HepG2 (cell line): ENCODE measurements at regions not wholly inside any gene's neighbourhood (a gene's known extent, or its start where the extent isn't known, plus 50 kb on each side); places are given as distances from the start of the nearest gene placed in this dataset.

Experiments used
- AGO1 ChIP-seq: fragments of 200-400 bp; formaldehyde crosslinking; IDR thresholded peaks from 2 replicates; pipeline ENCODE4 v1.6.1; 2017; ENCODE audit warnings: mild to moderate bottlenecking, low read depth, low read length, moderate library complexity; ENCODE audit not compliant: poor library complexity, severe bottlenecking
- ARID5B ChIP-seq: IDR thresholded peaks from 2 replicates; pipeline ENCODE4 v1.4.0; 2020; ENCODE audit warnings: mild to moderate bottlenecking, missing genetic modification reagents
- CAMTA2 ChIP-seq: sonication (generic); formaldehyde crosslinking; IDR thresholded peaks from 2 replicates; pipeline ENCODE4 v1.4.0; 2020; ENCODE audit warnings: mild to moderate bottlenecking, missing genetic modification reagents, borderline replicate concordance
- ELF4 ChIP-seq: sonication (generic); formaldehyde crosslinking; IDR thresholded peaks from 2 replicates; pipeline ENCODE4 v1.5.0; 2020; ENCODE audit warnings: missing genetic modification reagents, mild to moderate bottlenecking, moderate library complexity, borderline replicate concordance
- IRX3 ChIP-seq: sonication (generic); formaldehyde crosslinking; IDR thresholded peaks from 2 replicates; pipeline ENCODE4 v1.8.1; 2023; ENCODE audit warnings: mild to moderate bottlenecking, low read depth, missing genetic modification reagents, borderline replicate concordance
- KDM4B ChIP-seq: sonication (generic); formaldehyde crosslinking; IDR thresholded peaks from 2 replicates; pipeline ENCODE4 v1.4.0; 2020; ENCODE audit warnings: missing genetic modification reagents
- MED13 ChIP-seq: sonication (generic); formaldehyde crosslinking; IDR thresholded peaks from 2 replicates; pipeline ENCODE4 v1.5.0; 2020; ENCODE audit warnings: missing genetic modification reagents
- SMAD3 ChIP-seq: sonication (generic); formaldehyde crosslinking; IDR thresholded peaks from 2 replicates; pipeline ENCODE4 v1.4.0; 2020; ENCODE audit warnings: missing genetic modification reagents
- SMARCE1 ChIP-seq: fragments of 450-650 bp; IDR thresholded peaks from 2 replicates; pipeline ENCODE4 v1.6.1; 2017; ENCODE audit warnings: borderline replicate concordance
- TRIM24 ChIP-seq: sonication (generic); formaldehyde crosslinking; IDR thresholded peaks from 2 replicates; pipeline ENCODE4 v1.8.0; 2022; ENCODE audit warnings: mild to moderate bottlenecking, missing genetic modification reagents
- ZBTB21 ChIP-seq: sonication (generic); formaldehyde crosslinking; IDR thresholded peaks from 2 replicates; pipeline ENCODE4 v1.4.0; 2020; ENCODE audit warnings: missing genetic modification reagents
- ZBTB34 ChIP-seq: sonication (generic); formaldehyde crosslinking; IDR thresholded peaks from 2 replicates; pipeline ENCODE4 v1.8.0; 2022; ENCODE audit warnings: mild to moderate bottlenecking, missing genetic modification reagents
- ZFP82 ChIP-seq: sonication (generic); formaldehyde crosslinking; IDR thresholded peaks from 2 replicates; pipeline ENCODE4 v1.5.1; 2020; ENCODE audit warnings: mild to moderate bottlenecking, missing genetic modification reagents, borderline replicate concordance
- ZNF331 ChIP-seq: sonication (generic); formaldehyde crosslinking; IDR thresholded peaks from 2 replicates; pipeline ENCODE4 v1.4.0; 2020; ENCODE audit warnings: missing genetic modification reagents
- TF ChIP-seq, protein P1 (sequence below): sonication (generic); formaldehyde crosslinking; IDR thresholded peaks from 2 replicates; pipeline ENCODE4 v1.4.0; 2020; ENCODE audit warnings: mild to moderate bottlenecking, missing genetic modification reagents
- TF ChIP-seq, protein P2 (sequence below): sonication (generic); formaldehyde crosslinking; IDR thresholded peaks from 2 replicates; pipeline ENCODE4 v1.4.0; 2020; ENCODE audit warnings: missing genetic modification reagents, borderline replicate concordance
- TF ChIP-seq, protein P3 (sequence below): sonication (generic); formaldehyde crosslinking; IDR thresholded peaks from 2 replicates; pipeline ENCODE4 v1.9.0; 2021; ENCODE audit warnings: missing genetic modification reagents, mild to moderate bottlenecking, borderline replicate concordance
- TF ChIP-seq, protein P4 (sequence below): sonication (generic); formaldehyde crosslinking; IDR thresholded peaks from 2 replicates; pipeline ENCODE4 v1.4.0; 2020; ENCODE audit warnings: missing genetic modification reagents

DNA sequence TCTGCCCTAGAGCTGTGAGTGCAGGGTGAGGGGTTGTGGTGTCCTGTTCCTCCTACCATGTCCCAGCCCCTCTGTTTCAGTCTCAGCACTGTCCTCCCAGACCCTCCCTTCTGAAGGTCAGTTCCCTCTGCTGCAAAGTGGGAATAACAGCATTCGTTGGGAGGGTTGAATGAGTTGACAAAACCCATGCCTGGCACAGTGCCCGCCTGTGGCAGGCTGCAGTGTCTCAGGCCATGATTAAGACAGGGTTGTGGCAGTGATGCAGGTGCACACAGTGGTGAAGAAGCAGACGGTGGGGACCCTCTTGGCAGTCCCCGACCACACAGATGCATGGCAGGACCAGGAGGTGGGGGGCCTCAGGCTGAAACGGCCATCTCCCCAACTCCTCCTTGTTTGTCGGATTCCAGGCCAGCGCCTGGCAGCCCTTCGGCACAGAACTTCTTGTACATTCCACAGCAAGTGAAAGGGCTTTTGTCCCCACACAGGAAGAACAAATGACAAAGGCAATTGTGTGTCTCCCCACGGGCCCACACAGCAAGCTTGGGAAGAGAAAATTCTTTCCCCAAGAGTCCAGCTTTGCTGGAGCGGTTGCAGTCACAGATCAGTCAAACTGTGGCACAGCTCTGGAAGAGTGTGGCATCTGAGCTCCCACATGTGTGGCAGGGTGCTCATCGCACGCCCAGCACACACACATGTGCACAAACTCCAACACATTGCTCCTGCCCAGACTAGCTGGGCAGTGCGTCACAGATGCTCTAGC is 58.1 kb upstream of the EPCAM start (continued):
- no peak for TF ChIP-seq SMAD3
- TF ChIP-seq, protein P1, sequence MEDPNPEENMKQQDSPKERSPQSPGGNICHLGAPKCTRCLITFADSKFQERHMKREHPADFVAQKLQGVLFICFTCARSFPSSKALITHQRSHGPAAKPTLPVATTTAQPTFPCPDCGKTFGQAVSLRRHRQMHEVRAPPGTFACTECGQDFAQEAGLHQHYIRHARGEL (CRISPR knock-in tag): no peak
- no peak; the same call in 1 of the 2 replicates for TF ChIP-seq ZNF331 (CRISPR knock-in tag)
- TF ChIP-seq, protein P2, sequence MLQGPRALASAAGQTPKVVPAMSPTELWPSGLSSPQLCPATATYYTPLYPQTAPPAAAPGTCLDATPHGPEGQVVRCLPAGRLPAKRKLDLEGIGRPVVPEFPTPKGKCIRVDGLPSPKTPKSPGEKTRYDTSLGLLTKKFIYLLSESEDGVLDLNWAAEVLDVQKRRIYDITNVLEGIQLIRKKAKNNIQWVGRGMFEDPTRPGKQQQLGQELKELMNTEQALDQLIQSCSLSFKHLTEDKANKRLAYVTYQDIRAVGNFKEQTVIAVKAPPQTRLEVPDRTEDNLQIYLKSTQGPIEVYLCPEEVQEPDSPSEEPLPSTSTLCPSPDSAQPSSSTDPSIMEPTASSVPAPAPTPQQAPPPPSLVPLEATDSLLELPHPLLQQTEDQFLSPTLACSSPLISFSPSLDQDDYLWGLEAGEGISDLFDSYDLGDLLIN (CRISPR knock-in tag): no peak
- no peak for TF ChIP-seq TRIM24 (CRISPR knock-in tag)
- TF ChIP-seq, protein P3, sequence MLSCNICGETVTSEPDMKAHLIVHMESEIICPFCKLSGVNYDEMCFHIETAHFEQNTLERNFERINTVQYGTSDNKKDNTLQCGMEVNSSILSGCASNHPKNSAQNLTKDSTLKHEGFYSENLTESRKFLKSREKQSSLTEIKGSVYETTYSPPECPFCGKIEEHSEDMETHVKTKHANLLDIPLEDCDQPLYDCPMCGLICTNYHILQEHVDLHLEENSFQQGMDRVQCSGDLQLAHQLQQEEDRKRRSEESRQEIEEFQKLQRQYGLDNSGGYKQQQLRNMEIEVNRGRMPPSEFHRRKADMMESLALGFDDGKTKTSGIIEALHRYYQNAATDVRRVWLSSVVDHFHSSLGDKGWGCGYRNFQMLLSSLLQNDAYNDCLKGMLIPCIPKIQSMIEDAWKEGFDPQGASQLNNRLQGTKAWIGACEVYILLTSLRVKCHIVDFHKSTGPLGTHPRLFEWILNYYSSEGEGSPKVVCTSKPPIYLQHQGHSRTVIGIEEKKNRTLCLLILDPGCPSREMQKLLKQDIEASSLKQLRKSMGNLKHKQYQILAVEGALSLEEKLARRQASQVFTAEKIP (CRISPR knock-in tag): no peak
- TF ChIP-seq SMARCE1: no peak
- TF ChIP-seq, protein P4, sequence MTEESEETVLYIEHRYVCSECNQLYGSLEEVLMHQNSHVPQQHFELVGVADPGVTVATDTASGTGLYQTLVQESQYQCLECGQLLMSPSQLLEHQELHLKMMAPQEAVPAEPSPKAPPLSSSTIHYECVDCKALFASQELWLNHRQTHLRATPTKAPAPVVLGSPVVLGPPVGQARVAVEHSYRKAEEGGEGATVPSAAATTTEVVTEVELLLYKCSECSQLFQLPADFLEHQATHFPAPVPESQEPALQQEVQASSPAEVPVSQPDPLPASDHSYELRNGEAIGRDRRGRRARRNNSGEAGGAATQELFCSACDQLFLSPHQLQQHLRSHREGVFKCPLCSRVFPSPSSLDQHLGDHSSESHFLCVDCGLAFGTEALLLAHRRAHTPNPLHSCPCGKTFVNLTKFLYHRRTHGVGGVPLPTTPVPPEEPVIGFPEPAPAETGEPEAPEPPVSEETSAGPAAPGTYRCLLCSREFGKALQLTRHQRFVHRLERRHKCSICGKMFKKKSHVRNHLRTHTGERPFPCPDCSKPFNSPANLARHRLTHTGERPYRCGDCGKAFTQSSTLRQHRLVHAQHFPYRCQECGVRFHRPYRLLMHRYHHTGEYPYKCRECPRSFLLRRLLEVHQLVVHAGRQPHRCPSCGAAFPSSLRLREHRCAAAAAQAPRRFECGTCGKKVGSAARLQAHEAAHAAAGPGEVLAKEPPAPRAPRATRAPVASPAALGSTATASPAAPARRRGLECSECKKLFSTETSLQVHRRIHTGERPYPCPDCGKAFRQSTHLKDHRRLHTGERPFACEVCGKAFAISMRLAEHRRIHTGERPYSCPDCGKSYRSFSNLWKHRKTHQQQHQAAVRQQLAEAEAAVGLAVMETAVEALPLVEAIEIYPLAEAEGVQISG: no peak
- no peak for TF ChIP-seq IRX3 (CRISPR knock-in tag)
- no peak for TF ChIP-seq ARID5B (CRISPR knock-in tag)
- TF ChIP-seq ELF4 (CRISPR knock-in tag): no peak
- no peak for TF ChIP-seq ZBTB21 (CRISPR knock-in tag)
- no peak for TF ChIP-seq KDM4B (CRISPR knock-in tag)
- no peak for TF ChIP-seq CAMTA2 (CRISPR knock-in tag)
- no peak for TF ChIP-seq ZBTB34 (CRISPR knock-in tag)
- TF ChIP-seq MED13 (CRISPR knock-in tag): no peak
- TF ChIP-seq ZFP82 (CRISPR knock-in tag): no peak
- no peak for TF ChIP-seq AGO1
